ENCODE measurements at regions not wholly inside any gene's neighbourhood (a gene's known extent, or its start where the extent isn't known, plus 50 kb on each side); places are given as distances from the start of the nearest gene placed in this dataset.

GRCh38 chr9:82088591-82088990 is 100.0 kb downstream of the SPATA31D1 start:
- H4K5ac ChIP-seq (ENCODE audit: insufficient read length, low read depth, low read length) = no peak overlapping the region
- H3K27ac ChIP-seq (ENCODE audit: insufficient read length, low read depth, low read length) = no peak overlapping the region
- H3K18ac ChIP-seq (ENCODE audit: insufficient read length, low read depth, low read length) = no peak overlapping the region
- no peak overlapping the region for H2BK15ac ChIP-seq (ENCODE audit: low read depth, low read length)
- H3K36me3 Mint-ChIP-seq (ENCODE audit: insufficient read depth in 1 of 3, low read depth in 3 of 3) = no peaks in the 10 kb centered on the region
- H2BK12ac ChIP-seq (ENCODE audit: insufficient read length, low read depth, low read length) = no peak overlapping the region
- H4K20me1 ChIP-seq (ENCODE audit: control insufficient read depth, insufficient read depth, insufficient read length) = no peaks in the 10 kb centered on the region
- no peaks in the 10 kb centered on the region for H3K9me3 ChIP-seq (ENCODE audit: control insufficient read depth, low read depth, low read length)
- no peak overlapping the region for H3K56ac ChIP-seq (ENCODE audit: insufficient read length, low read depth, low read length)
- DNase-seq = no peak
- no peaks in the 10 kb centered on the region; a peak in 1 of 4 replicates for H3K4me1 Mint-ChIP-seq
- H3K27ac Mint-ChIP-seq = no peak overlapping the region
- no peak overlapping the region for H2AK5ac ChIP-seq (ENCODE audit: insufficient read length, low read length)
- no peak overlapping the region for H2BK5ac ChIP-seq (ENCODE audit: insufficient read length, low read length)
- H4K8ac ChIP-seq (replicated peaks; ENCODE audit: insufficient read length, low read depth, low read length) = no peak overlapping the region
- H3K9me3 Mint-ChIP-seq = no peaks in the 10 kb centered on the region; a peak in 1 of 5 replicates
- no peak for TF ChIP-seq CTCF (conservative IDR thresholded peaks at IDR 0.05)
- no peak overlapping the region for H3K4ac ChIP-seq (ENCODE audit: low read depth, low read length)
- H3K9ac ChIP-seq (ENCODE audit: extremely low read depth, insufficient read length, low read length) = no peak overlapping the region
- no peaks in the 10 kb centered on the region for H3K4me1 ChIP-seq (ENCODE audit: insufficient read depth, low read length)
- no peaks in the 10 kb centered on the region for H3K23me2 ChIP-seq (ENCODE audit: insufficient read length, low read depth, low read length, poor library complexity, severe bottlenecking)
- no peak overlapping the region for H4K91ac ChIP-seq (ENCODE audit: insufficient read length, low read depth, low read length)
- no peak overlapping the region for H2BK20ac ChIP-seq (ENCODE audit: low read depth, low read length, poor library complexity, severe bottlenecking)
- no peak overlapping the region for H3K4me2 ChIP-seq (ENCODE audit: insufficient read depth, insufficient read length, low read length)
- H3K23ac ChIP-seq (ENCODE audit: insufficient read length, low read depth, low read length) = no peak overlapping the region
- no peaks in the 10 kb centered on the region for H3K79me1 ChIP-seq (ENCODE audit: insufficient read depth, low read depth, low read length, poor library complexity, severe bottlenecking)
- no CpG with 5 or more reads among the region's 24 CpGs for WGBS (ENCODE audit: extremely low coverage, insufficient read length, low lambda C conversion rate)
- H3K27me3 Mint-ChIP-seq (ENCODE audit: low read depth) = no peaks in the 10 kb centered on the region
- no peak overlapping the region for H3K14ac ChIP-seq (ENCODE audit: insufficient read depth, low read length)
- no peak overlapping the region for H3T11ph ChIP-seq (ENCODE audit: low read length)
- no peaks in the 10 kb centered on the region for H3K79me2 ChIP-seq (ENCODE audit: insufficient read depth, low read length)
- H2AFZ ChIP-seq (ENCODE audit: low read length) = no peak overlapping the region
- no peaks in the 10 kb centered on the region for H3K27me3 ChIP-seq (ENCODE audit: insufficient read depth, low read length)
- no peak overlapping the region for H2BK120ac ChIP-seq (ENCODE audit: low read depth, low read length, poor library complexity, severe bottlenecking)
- H3K4me3 Mint-ChIP-seq = no peak overlapping the region
